Stimulated activated CD4-positive, alpha-beta T cell treated with anti-CD3 and anti-CD28 coated beads, Interleukin-1b, Interleukin-23, amount 100 ng/mL, for 24 hours (primary cell): ENCODE measurements at regions not wholly inside any gene's neighbourhood (a gene's known extent, or its start where the extent isn't known, plus 50 kb on each side); places are given as distances from the start of the nearest gene placed in this dataset.

Source experiments
- DNase-seq, 4 experiments: peaks; one replicate each; pipeline ENCODE4 v3.0.0-alpha.2; 2020; ENCODE audit warnings: low read depth in 4 of 4, low spot score in 1 of 4

DNA sequence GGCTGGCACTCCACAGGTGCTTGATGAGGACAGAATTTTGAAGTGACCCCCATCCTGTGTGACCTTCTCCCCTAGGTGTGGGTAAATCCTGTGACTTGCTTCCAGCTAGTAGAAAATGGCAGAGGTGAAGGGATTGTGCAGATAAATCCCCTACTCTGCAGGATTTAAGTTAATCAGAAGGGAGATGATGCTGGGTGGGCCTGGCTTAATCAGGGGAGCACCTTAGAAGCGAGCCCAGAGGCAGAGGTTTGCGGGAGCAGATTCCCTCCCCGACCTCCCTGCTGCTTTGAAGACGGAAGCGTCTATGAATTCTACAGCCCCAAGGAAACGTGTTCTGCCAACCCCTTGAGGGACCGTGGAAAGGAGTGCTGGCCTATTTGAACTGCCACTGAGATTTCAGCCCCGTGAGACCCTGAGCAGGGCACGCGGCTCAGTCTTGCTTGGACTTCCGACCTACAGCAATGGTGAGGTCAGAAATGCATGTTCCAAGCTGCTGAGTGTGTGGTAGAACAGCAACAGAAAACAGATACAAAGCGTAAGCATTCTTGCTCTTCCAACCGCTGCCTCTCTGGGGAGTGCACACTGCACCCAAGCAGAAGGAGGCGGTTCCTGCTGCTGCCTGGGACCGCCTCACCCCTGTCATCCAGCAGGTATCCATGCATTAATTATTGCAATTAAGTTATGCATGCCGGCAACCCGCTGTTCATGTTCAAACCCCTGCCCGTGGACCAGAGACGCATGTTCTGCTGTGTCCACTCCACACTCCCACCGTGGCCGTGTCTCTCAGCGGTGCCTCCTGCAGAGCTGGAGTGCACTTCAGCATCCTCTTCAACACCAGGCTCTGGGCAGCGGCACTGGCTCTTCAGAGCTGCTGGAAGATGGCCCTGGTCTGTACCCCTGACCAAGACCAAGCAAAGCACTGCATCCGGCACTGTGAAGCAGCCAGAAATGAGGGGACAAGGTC is 54.6 kb upstream of the RXRA start:
- no peak for DNase-seq

DNA sequence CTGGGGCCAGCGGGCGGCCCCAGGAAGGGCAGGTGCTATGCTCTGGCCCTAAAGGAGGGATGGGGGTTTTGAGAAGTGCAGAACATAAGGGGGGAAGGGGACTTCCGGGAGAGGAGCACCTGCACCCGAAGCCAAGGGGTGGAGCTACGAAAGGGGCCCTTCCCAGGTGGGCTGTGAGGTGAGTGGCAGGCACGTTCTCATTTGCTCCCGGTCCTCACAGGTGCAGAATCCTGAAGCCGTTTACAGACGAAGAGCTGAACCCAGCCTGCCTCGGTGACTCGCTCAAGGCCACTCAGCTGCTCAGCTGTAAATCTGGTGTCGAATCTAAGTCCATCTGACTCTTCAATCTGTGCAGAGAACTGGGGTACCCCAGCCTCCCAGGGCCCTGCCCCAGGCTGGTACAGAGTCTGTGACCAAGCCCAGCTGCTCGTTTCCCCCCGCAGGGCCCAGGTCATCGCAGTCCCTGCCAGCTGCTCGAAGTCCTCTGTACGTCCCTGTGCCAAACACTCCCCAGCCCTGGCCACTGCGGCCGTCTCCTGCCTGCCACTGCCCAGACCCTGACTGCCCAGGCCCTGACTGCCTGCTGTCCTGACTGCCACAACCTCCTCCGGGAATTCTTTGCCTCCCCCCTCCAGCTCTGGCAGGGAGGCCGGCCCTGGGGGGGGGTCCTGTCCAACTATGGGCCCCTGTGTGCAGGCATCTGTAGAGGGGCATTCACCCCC is 53.8 kb upstream of the RXRA start:
- no peak for DNase-seq

DNA sequence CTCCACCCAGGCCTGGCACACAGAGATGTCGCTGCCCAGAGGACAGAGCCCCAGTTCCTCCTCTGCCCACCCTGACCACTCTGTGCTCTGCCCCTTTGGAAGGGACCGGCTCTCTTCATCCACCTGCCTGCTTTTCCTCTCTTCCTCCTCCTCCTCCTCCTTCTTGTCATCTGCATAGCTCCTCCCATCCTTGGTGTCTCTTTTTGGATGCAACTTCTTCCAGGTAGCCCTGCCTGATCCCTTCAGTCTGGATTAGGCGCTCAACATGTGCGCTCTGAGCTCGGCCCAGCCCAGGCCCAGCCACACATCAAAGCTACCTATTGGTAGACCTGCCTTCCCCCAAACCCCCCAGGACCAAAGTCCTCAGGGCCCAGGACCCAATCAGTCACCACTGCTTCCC is 52.6 kb upstream of the RXRA start:
- DNase-seq, result no peak

DNA sequence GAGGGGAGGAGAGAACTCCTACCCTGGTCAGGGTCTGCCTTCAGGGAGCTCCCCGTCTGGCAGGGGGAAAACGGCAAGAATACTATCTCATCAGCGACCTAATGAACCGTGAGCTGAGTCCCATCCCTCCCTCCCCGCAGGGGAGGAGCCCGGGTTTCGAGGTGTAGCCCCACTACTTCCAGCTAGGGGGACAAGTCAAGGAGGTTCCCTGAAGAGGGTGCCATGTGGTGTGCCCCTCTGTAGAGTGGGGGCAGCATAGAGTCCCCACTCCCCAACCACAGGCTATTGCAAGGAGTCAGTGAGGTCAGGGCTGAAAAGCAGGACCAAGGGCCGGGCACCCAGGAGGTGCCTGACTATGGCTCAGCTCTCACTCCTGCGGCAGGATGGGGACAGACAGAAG is 50.9 kb upstream of the RXRA start:
- no peak for DNase-seq

DNA sequence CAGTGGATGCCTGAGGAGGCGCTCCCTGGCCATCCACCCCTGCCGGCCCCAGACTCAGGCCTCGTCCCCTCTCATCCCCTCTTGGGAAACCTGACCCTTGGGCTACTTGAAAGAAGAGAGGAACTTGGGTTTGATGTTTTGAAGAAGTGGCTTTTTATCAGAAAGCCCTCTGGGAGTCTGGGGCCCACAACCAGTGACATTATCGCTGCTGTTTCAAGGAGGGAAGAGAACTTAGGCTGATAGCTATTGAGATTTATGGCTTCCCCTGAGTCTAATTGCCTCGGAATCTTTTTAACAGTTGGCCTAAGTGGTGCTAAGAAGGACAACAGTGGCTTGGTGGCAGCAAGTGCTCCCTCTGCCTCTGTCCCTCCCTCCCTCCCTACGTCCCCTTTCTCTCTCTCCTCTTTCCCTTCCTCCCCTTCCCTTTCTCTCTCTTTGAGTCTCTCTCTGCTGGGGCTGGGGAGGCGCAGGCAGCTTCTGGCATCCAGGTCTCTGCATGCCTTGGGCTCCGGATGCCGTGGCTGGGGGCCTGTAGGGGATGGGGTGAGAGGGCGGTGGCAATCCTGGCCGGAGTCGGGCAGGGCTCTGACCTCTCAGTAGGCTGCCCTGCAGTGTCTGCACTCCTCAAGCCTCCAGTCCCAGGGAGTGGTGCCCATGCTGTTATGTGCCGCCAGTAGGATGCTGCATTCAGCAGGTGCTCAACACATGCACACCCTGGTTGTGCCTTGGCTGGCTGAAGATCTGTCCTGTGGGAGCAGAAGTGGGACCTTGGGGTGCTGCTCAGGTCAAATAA is 49.6 kb upstream of the RXRA start:
- no peak for DNase-seq
